Endothelial cell of umbilical vein (primary cell): ENCODE measurements at regions not wholly inside any gene's neighbourhood (a gene's known extent, or its start where the extent isn't known, plus 50 kb on each side); places are given as distances from the start of the nearest gene placed in this dataset.

Experiments used
- BruUV-seq: library from RNA; stranded (reverse); fragments of 400-500 nt; replicated peaks from 2 replicates; lab custom pipeline; 2021; lab: Mats Ljungman, UMichigan
- CTCF ChIA-PET: fragments of 300-600, 350-600 bp; sonication (Branson Sonifier 250); formaldehyde crosslinking; loops from one replicate; lab custom pipeline; 2021; ENCODE audit warnings: antibody characterized with exemption, inconsistent platforms; lab: Charles Lee
- POLR2A ChIA-PET: fragments of 300-600, 350-600 bp; sonication (Branson Sonifier 250); formaldehyde crosslinking; loops from one replicate; lab custom pipeline; 2021; ENCODE audit warnings: antibody characterized with exemption, inconsistent platforms; lab: Charles Lee
- DNase-seq: peaks from one replicate; pipeline ENCODE4 v3.0.0-alpha.2; 2011; ENCODE audit warnings: low read depth, low spot score
- FAIRE-seq: peaks from 2 replicates; lab custom pipeline; 2011; peaks lifted over from hg19 to GRCh38; lab: Jason Lieb, UNC
- H2AFZ ChIP-seq: 2 replicates; pipeline ENCODE4 v1.6.0; 2012; ENCODE audit warnings: low read depth, low read length, control low read depth, inconsistent platforms
- H3K27ac ChIP-seq: 2 replicates; pipeline ENCODE4 v1.5.1; 2011; ENCODE audit warnings: low read depth, mild to moderate bottlenecking, control low read depth, low read length, moderate library complexity; ENCODE audit not compliant: insufficient read depth
- H3K27me3 ChIP-seq, 2 experiments: 2 replicates each; pipeline versions ENCODE4 v1.6.0 to v1.6.1; 2011; ENCODE audit warnings: low read length in 2 of 2, mixed read lengths in 1 of 2; ENCODE audit not compliant: control insufficient read depth in 2 of 2, insufficient read depth in 2 of 2
- H3K36me3 ChIP-seq, 2 experiments: 2 replicates in 1 of 2; 3 replicates in 1 of 2; pipeline ENCODE4 v1.5.1; 2011; ENCODE audit warnings: low read length in 2 of 2, mild to moderate bottlenecking in 1 of 2, moderate library complexity in 1 of 2; ENCODE audit not compliant: control insufficient read depth in 2 of 2, insufficient read depth in 2 of 2; ENCODE audit errors: extremely low read depth in 1 of 2
- H3K4me1 ChIP-seq: 3 replicates; pipeline ENCODE4 v1.5.1; 2011; ENCODE audit warnings: mild to moderate bottlenecking, low read length; ENCODE audit not compliant: control insufficient read depth, insufficient read depth; ENCODE audit errors: extremely low read depth
- H3K4me2 ChIP-seq: 2 replicates; pipeline ENCODE4 v1.6.1; 2011; ENCODE audit warnings: low read length, control low read depth, mixed read lengths; ENCODE audit not compliant: insufficient read depth
- H3K4me3 ChIP-seq, 3 experiments: fragments of 200-600 bp in 1 of 3; sonication (generic), shearing (Covaris generic) in 1 of 3; replicated peaks in 1 of 3; 2 replicates each; pipeline ENCODE4 v1.5.1; 2011 to 2016; ENCODE audit warnings: control low read depth in 3 of 3, low read length in 3 of 3, mild to moderate bottlenecking in 2 of 3, inconsistent platforms in 1 of 3, low read depth in 1 of 3, moderate library complexity in 1 of 3; ENCODE audit not compliant: insufficient read depth in 1 of 3
- H3K79me2 ChIP-seq: 2 replicates; pipeline ENCODE4 v1.6.0; 2012; ENCODE audit warnings: low read length, inconsistent platforms; ENCODE audit not compliant: control insufficient read depth, insufficient read depth
- H3K9ac ChIP-seq: replicated peaks from 2 replicates; pipeline ENCODE3; 2011; ENCODE audit warnings: low read length, control low read depth; ENCODE audit not compliant: insufficient read depth; ENCODE audit errors: extremely low read depth
- H3K9me1 ChIP-seq: replicated peaks from 3 replicates; pipeline ENCODE4 v1.6.0; 2011; ENCODE audit warnings: mild to moderate bottlenecking, low read length; ENCODE audit not compliant: control insufficient read depth, insufficient read depth; ENCODE audit errors: extremely low read depth
- H3K9me3 ChIP-seq: replicated peaks from 2 replicates; pipeline ENCODE4 v1.5.1; 2012; ENCODE audit warnings: low read length, inconsistent platforms; ENCODE audit not compliant: control insufficient read depth, insufficient read depth
- H4K20me1 ChIP-seq: replicated peaks from 2 replicates; pipeline ENCODE3; 2011; ENCODE audit warnings: mild to moderate bottlenecking, low read length; ENCODE audit not compliant: control insufficient read depth, insufficient read depth; ENCODE audit errors: extremely low read depth
- CTCF ChIP-seq, 2 donors: IDR thresholded peaks; 1 replicate in 1 of 2; 2 replicates in 1 of 2; pipeline ENCODE4 v1.5.1; 2011; ENCODE audit warnings: low read length in 2 of 2, mild to moderate bottlenecking in 2 of 2, moderate library complexity in 2 of 2, control low read depth in 1 of 2, inconsistent platforms in 1 of 2, low read depth in 1 of 2; ENCODE audit not compliant: insufficient read depth in 1 of 2; ENCODE audit errors: extremely low read depth in 1 of 2
- EZH2 ChIP-seq: IDR thresholded peaks from 2 replicates; pipeline ENCODE4 v1.6.1; 2012; ENCODE audit warnings: borderline replicate concordance, low read depth, mild to moderate bottlenecking, moderate library complexity, low read length, inconsistent platforms; ENCODE audit not compliant: severe bottlenecking
- FOS ChIP-seq: IDR thresholded peaks from 2 replicates; pipeline ENCODE4 v1.6.1; 2011; ENCODE audit warnings: mild to moderate bottlenecking, low read length, moderate library complexity, borderline replicate concordance; ENCODE audit not compliant: insufficient read depth
- GATA2 ChIP-seq: IDR thresholded peaks from 2 replicates; pipeline ENCODE4 v1.7.0; 2011; ENCODE audit warnings: low read depth, mild to moderate bottlenecking, moderate library complexity, mixed read lengths, low read length; ENCODE audit not compliant: insufficient read length, insufficient read depth
- JUN ChIP-seq: IDR thresholded peaks from 2 replicates; pipeline ENCODE4 v1.6.1; 2011; ENCODE audit warnings: borderline replicate concordance, low read depth; ENCODE audit not compliant: insufficient read length, insufficient read depth
- MAX ChIP-seq: IDR thresholded peaks from 2 replicates; pipeline ENCODE4 v1.6.1; 2011; ENCODE audit not compliant: insufficient read depth, insufficient read length
- MYC ChIP-seq: IDR thresholded peaks from one replicate; pipeline ENCODE4 v1.6.1; 2011; ENCODE audit warnings: mild to moderate bottlenecking, low read depth, low read length
- POLR2A ChIP-seq: IDR thresholded peaks from 2 replicates; pipeline ENCODE4 v1.6.1; 2012; ENCODE audit warnings: low read depth, mild to moderate bottlenecking, control low read depth, low read length
- POLR2AphosphoS5 ChIP-seq: IDR thresholded peaks from 2 replicates; pipeline ENCODE4 v1.6.1; 2012; ENCODE audit warnings: low read depth, mild to moderate bottlenecking, control low read depth, low read length, moderate library complexity; ENCODE audit not compliant: insufficient read depth
- dilution Hi-C: fragments of 300-500 bp; cut with MboI; formaldehyde crosslinking; loops from one replicate; pipeline ENCODE4 v1.15.0; 2019; ENCODE audit warnings: low sequenced_read_pairs; ENCODE audit not compliant: extremely low pct_ligation_motif_present
- intact Hi-C: fragments of 100-400 bp; cut with micrococcal nuclease; formaldehyde crosslinking; loops from one replicate; pipeline ENCODE4 v1.10.0; 2022

- Histone ChIP-seq H3K4me1 (no peaks in the 10 kb centered on the region), H3K27me3 (peaks cover 2 to 4% of the 10 kb centered on the region in 2 experiments), H3K9me3 (no peaks in the 10 kb centered on the region), H3K4me3 (no peak overlapping the region), H3K79me2 (no peaks in the 10 kb centered on the region), H3K9me1 (no peaks in the 10 kb centered on the region), H3K36me3 (no peaks in the 10 kb centered on the region), H3K4me2 (no peak overlapping the region), H3K9ac (no peak overlapping the region), H4K20me1 (no peaks in the 10 kb centered on the region), H2AFZ (no peak overlapping the region), H3K27ac (no peak overlapping the region)
- intact Hi-C loops (loop anchor here (5.0 kb wide), 1 partner anchor 857 kb away; the partner anchor contains the start of gene ZMIZ1), dilution Hi-C loops (no loop called here)
- no TSS peak for BruUV-seq
- FAIRE-seq (no peak), DNase-seq (no peak)
- ChIA-PET POLR2A (no interaction called here), CTCF (interaction anchor here (0.9 to 4.9 kb wide), 6 partner anchors 9 to 985 kb away, joined by 3 to 29 read pairs (median 3); no protein-coding TSS in a partner anchor)
- TF ChIP-seq MAX (no peak), GATA2 (no peak), MYC (no peak), FOS (no peak), CTCF (IDR thresholded peaks at IDR 0.05; ENCODE audit: extremely low read depth in 1 of 2, insufficient read depth in 1 of 2, low read depth in 1 of 2, low read length in 2 of 2) (no peak), JUN (no peak), EZH2 (no peak), POLR2AphosphoS5 (no peak), POLR2A (no peak)
These were observed 176.3 kb downstream of the RPS24 start for GRCh38 chr10:78209970-78210369.
